ENCODE measurements at regions not wholly inside any gene's neighbourhood (a gene's known extent, or its start where the extent isn't known, plus 50 kb on each side); places are given as distances from the start of the nearest gene placed in this dataset.

DNA sequence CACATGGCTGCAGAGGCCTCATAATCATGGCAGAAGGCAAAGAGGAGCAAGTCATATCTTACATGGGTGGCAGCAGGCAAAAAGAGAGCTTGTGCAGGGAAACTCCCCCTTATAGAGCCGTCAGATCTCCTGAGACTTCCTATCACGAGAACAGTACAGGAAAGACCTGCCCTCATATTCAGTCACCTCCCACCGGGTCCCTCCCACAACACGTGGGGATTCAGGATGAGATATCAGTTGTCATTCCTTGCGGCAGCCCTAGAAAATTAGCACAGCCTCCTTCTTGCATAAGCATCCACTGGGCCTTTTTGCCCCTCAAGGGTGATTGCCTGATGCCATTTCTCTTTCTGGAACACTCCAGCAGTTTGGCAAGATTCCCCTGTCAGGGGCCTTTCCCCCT lies 61.7 kb upstream of the STX18 start:
- intact Hi-C loops (cut with micrococcal nuclease; ENCODE audit: unreplicated experiment), result no loop called here
- no TSS peak for BruUV-seq (replicated peaks)
- POLR2A ChIA-PET (ENCODE audit: low non-redundant PET), result no interaction called here
- no peaks in the 10 kb centered on the region for H3K36me3 ChIP-seq (ENCODE audit: insufficient read depth, low read length, poor library complexity, severe bottlenecking)
- H3K27ac ChIP-seq (ENCODE audit: low read depth, low read length, poor library complexity, severe bottlenecking), result no peak overlapping the region
- H3K27me3 ChIP-seq (replicated peaks; ENCODE audit: insufficient read depth, low read depth, low read length, poor library complexity), result no peaks in the 10 kb centered on the region
- H3K9me3 ChIP-seq (ENCODE audit: low read depth, low read length, poor library complexity, severe bottlenecking), result no peaks in the 10 kb centered on the region
- CTCF ChIA-PET, result no interaction called here
- no peak overlapping the region for H3K4me3 ChIP-seq (ENCODE audit: low read depth, low read length, poor library complexity, severe bottlenecking)
- DNase-seq (ENCODE audit: low spot score), result no peak
- TF ChIP-seq EZH2 (IDR thresholded peaks at IDR 0.05; ENCODE audit: borderline replicate concordance, low read depth, low read length, poor library complexity, severe bottlenecking), result no peak
- TF ChIP-seq, protein P1, sequence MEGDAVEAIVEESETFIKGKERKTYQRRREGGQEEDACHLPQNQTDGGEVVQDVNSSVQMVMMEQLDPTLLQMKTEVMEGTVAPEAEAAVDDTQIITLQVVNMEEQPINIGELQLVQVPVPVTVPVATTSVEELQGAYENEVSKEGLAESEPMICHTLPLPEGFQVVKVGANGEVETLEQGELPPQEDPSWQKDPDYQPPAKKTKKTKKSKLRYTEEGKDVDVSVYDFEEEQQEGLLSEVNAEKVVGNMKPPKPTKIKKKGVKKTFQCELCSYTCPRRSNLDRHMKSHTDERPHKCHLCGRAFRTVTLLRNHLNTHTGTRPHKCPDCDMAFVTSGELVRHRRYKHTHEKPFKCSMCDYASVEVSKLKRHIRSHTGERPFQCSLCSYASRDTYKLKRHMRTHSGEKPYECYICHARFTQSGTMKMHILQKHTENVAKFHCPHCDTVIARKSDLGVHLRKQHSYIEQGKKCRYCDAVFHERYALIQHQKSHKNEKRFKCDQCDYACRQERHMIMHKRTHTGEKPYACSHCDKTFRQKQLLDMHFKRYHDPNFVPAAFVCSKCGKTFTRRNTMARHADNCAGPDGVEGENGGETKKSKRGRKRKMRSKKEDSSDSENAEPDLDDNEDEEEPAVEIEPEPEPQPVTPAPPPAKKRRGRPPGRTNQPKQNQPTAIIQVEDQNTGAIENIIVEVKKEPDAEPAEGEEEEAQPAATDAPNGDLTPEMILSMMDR (conservative IDR thresholded peaks at IDR 0.05; ENCODE audit: low read depth, low read length), result no peak
- no peaks in the 10 kb centered on the region for H3K4me1 ChIP-seq (ENCODE audit: insufficient read depth, low read length, poor library complexity, severe bottlenecking)

- CTCF ChIA-PET, result no interaction called here
- H3K27ac ChIP-seq (ENCODE audit: low read depth, low read length, poor library complexity, severe bottlenecking), result no peak overlapping the region
- H3K27me3 ChIP-seq (replicated peaks; ENCODE audit: insufficient read depth, low read depth, low read length, poor library complexity), result no peaks in the 10 kb centered on the region
- intact Hi-C loops (cut with micrococcal nuclease; ENCODE audit: unreplicated experiment), result no loop called here
- H3K36me3 ChIP-seq (ENCODE audit: insufficient read depth, low read length, poor library complexity, severe bottlenecking), result no peaks in the 10 kb centered on the region
- no peak for TF ChIP-seq EZH2 (IDR thresholded peaks at IDR 0.05; ENCODE audit: borderline replicate concordance, low read depth, low read length, poor library complexity, severe bottlenecking)
- TF ChIP-seq, protein P1 (conservative IDR thresholded peaks at IDR 0.05; ENCODE audit: low read depth, low read length), result no peak
- H3K9me3 ChIP-seq (ENCODE audit: low read depth, low read length, poor library complexity, severe bottlenecking), result no peaks in the 10 kb centered on the region
- BruUV-seq (replicated peaks), result no TSS peak
- H3K4me3 ChIP-seq (ENCODE audit: low read depth, low read length, poor library complexity, severe bottlenecking), result no peak overlapping the region
- no peaks in the 10 kb centered on the region for H3K4me1 ChIP-seq (ENCODE audit: insufficient read depth, low read length, poor library complexity, severe bottlenecking)
- DNase-seq (ENCODE audit: low spot score), result no peak
- POLR2A ChIA-PET (ENCODE audit: low non-redundant PET), result no interaction called here
Observed at GRCh38 chr4:4603067-4603466, 61.2 kb upstream of the STX18 start.

- Histone ChIP-seq H3K4me1 (ENCODE audit: insufficient read depth, low read length, poor library complexity, severe bottlenecking) (no peaks in the 10 kb centered on the region), H3K9me3 (ENCODE audit: low read depth, low read length, poor library complexity, severe bottlenecking) (no peaks in the 10 kb centered on the region), H3K27ac (ENCODE audit: low read depth, low read length, poor library complexity, severe bottlenecking) (no peak overlapping the region), H3K27me3 (replicated peaks; ENCODE audit: insufficient read depth, low read depth, low read length, poor library complexity) (no peaks in the 10 kb centered on the region), H3K36me3 (ENCODE audit: insufficient read depth, low read length, poor library complexity, severe bottlenecking) (no peaks in the 10 kb centered on the region), H3K4me3 (ENCODE audit: low read depth, low read length, poor library complexity, severe bottlenecking) (no peak overlapping the region)
- intact Hi-C loops (cut with micrococcal nuclease; ENCODE audit: unreplicated experiment), result no loop called here
- no peak for DNase-seq (ENCODE audit: low spot score)
- TF ChIP-seq, protein P1 (conservative IDR thresholded peaks at IDR 0.05; ENCODE audit: low read depth, low read length), result no peak
- TF ChIP-seq EZH2 (IDR thresholded peaks at IDR 0.05; ENCODE audit: borderline replicate concordance, low read depth, low read length, poor library complexity, severe bottlenecking), result no peak
- no TSS peak for BruUV-seq (replicated peaks)
- ChIA-PET CTCF (no interaction called here), POLR2A (ENCODE audit: low non-redundant PET) (no interaction called here)
Observed at GRCh38 chr4:4602468-4602867, 60.6 kb upstream of the STX18 start.
